ENCODE measurements at regions not wholly inside any gene's neighbourhood (a gene's known extent, or its start where the extent isn't known, plus 50 kb on each side); places are given as distances from the start of the nearest gene placed in this dataset.

- Mint-ChIP-seq H3K27ac (no peak overlapping the region), H3K4me1 (peaks cover 4% of the 10 kb centered on the region), H3K4me3 (no peak overlapping the region), H3K36me3 (ENCODE audit: low read depth) (no peaks in the 10 kb centered on the region), H3K27me3 (peaks cover 49% of the 10 kb centered on the region)
- DNase-seq (no peak), ATAC-seq (no peak)
- no peaks in the 10 kb centered on the region for H3K9me3 ChIP-seq (ENCODE audit: control insufficient read depth, low read length, poor library complexity, severe bottlenecking)
Observed at GRCh38 chr6:40325041-40325440, 262.1 kb downstream of the LRFN2 start.

GRCh38 chr6:40323881-40324634 is 263.1 kb downstream of the LRFN2 start:
- Mint-ChIP-seq H3K27ac (no peak overlapping the region), H3K4me3 (no peak overlapping the region), H3K27me3 (peaks cover 48% of the 10 kb centered on the region), H3K36me3 (ENCODE audit: low read depth) (no peaks in the 10 kb centered on the region), H3K4me1 (peaks cover 4% of the 10 kb centered on the region)
- ATAC-seq (no peak), DNase-seq (no peak)
- no peaks in the 10 kb centered on the region for H3K9me3 ChIP-seq (ENCODE audit: control insufficient read depth, low read length, poor library complexity, severe bottlenecking)

- Mint-ChIP-seq H3K4me1 (no peaks in the 10 kb centered on the region), H3K36me3 (ENCODE audit: low read depth) (no peaks in the 10 kb centered on the region), H3K4me3 (no peak overlapping the region), H3K27ac (no peak overlapping the region), H3K27me3 (peaks cover 42% of the 10 kb centered on the region)
- H3K9me3 ChIP-seq (ENCODE audit: control insufficient read depth, low read length, poor library complexity, severe bottlenecking), result no peaks in the 10 kb centered on the region
- ATAC-seq (no peak), DNase-seq (no peak)
Observed at GRCh38 chr6:40322336-40322735, 264.8 kb downstream of the LRFN2 start.

- Mint-ChIP-seq H3K27me3 (peaks cover 38% of the 10 kb centered on the region), H3K27ac (no peak overlapping the region), H3K36me3 (ENCODE audit: low read depth) (no peaks in the 10 kb centered on the region), H3K4me1 (no peaks in the 10 kb centered on the region), H3K4me3 (no peak overlapping the region)
- no peaks in the 10 kb centered on the region for H3K9me3 ChIP-seq (ENCODE audit: control insufficient read depth, low read length, poor library complexity, severe bottlenecking)
- DNase-seq, result no peak
- ATAC-seq, result no peak
Observed at GRCh38 chr6:40321616-40322015, 265.5 kb downstream of the LRFN2 start.

GRCh38 chr6:40320947-40321346 is 266.2 kb downstream of the LRFN2 start:
- H3K9me3 ChIP-seq (ENCODE audit: control insufficient read depth, low read length, poor library complexity, severe bottlenecking), result no peaks in the 10 kb centered on the region
- Mint-ChIP-seq H3K27me3 (peaks cover 31% of the 10 kb centered on the region), H3K36me3 (ENCODE audit: low read depth) (no peaks in the 10 kb centered on the region), H3K4me3 (no peak overlapping the region), H3K4me1 (no peaks in the 10 kb centered on the region), H3K27ac (no peak overlapping the region)
- no peak for ATAC-seq
- no peak for DNase-seq

- no peak overlapping the region for H3K4me3 Mint-ChIP-seq
- no peaks in the 10 kb centered on the region for H3K9me3 ChIP-seq (ENCODE audit: control insufficient read depth, low read length, poor library complexity, severe bottlenecking)
- no peak overlapping the region for H3K27ac Mint-ChIP-seq
- no peak for DNase-seq
- no peaks in the 10 kb centered on the region for H3K4me1 Mint-ChIP-seq
- ATAC-seq, result no peak
- peaks cover 29% of the 10 kb centered on the region for H3K27me3 Mint-ChIP-seq
- H3K36me3 Mint-ChIP-seq (ENCODE audit: low read depth), result no peaks in the 10 kb centered on the region
Observed at GRCh38 chr6:40320441-40320840, 266.7 kb downstream of the LRFN2 start.

GRCh38 chr6:40319124-40319523 is 268.0 kb downstream of the LRFN2 start:
- Mint-ChIP-seq H3K4me3 (no peak overlapping the region), H3K27me3 (peaks cover 26% of the 10 kb centered on the region), H3K36me3 (ENCODE audit: low read depth) (no peaks in the 10 kb centered on the region), H3K27ac (no peak overlapping the region), H3K4me1 (peaks cover 2% of the 10 kb centered on the region)
- DNase-seq (no peak), ATAC-seq (no peak)
- H3K9me3 ChIP-seq (ENCODE audit: control insufficient read depth, low read length, poor library complexity, severe bottlenecking), result no peaks in the 10 kb centered on the region

- no peaks in the 10 kb centered on the region for H3K36me3 Mint-ChIP-seq (ENCODE audit: low read depth)
- H3K27ac Mint-ChIP-seq, result no peak overlapping the region
- H3K4me1 Mint-ChIP-seq, result peaks cover 2% of the 10 kb centered on the region
- no peak for ATAC-seq
- DNase-seq, result no peak
- no peak overlapping the region for H3K4me3 Mint-ChIP-seq
- H3K27me3 Mint-ChIP-seq, result peaks cover 26% of the 10 kb centered on the region
- H3K9me3 ChIP-seq (ENCODE audit: control insufficient read depth, low read length, poor library complexity, severe bottlenecking), result no peaks in the 10 kb centered on the region
Observed at GRCh38 chr6:40315060-40315459, 272.1 kb downstream of the LRFN2 start.

- Mint-ChIP-seq H3K27me3 (peaks cover 34% of the 10 kb centered on the region), H3K27ac (no peak overlapping the region), H3K4me3 (no peak overlapping the region), H3K36me3 (ENCODE audit: low read depth) (no peaks in the 10 kb centered on the region), H3K4me1 (peaks cover 4% of the 10 kb centered on the region)
- ATAC-seq, result no peak
- H3K9me3 ChIP-seq (ENCODE audit: control insufficient read depth, low read length, poor library complexity, severe bottlenecking), result no peaks in the 10 kb centered on the region
- no peak for DNase-seq
Observed at GRCh38 chr6:40313582-40313981, 273.6 kb downstream of the LRFN2 start.

- ATAC-seq, result no peak
- no peaks in the 10 kb centered on the region for H3K9me3 ChIP-seq (ENCODE audit: control insufficient read depth, low read length, poor library complexity, severe bottlenecking)
- no peaks in the 10 kb centered on the region for H3K36me3 Mint-ChIP-seq (ENCODE audit: low read depth)
- no peak overlapping the region for H3K4me3 Mint-ChIP-seq
- peaks cover 5% of the 10 kb centered on the region for H3K4me1 Mint-ChIP-seq
- no peak overlapping the region for H3K27ac Mint-ChIP-seq
- H3K27me3 Mint-ChIP-seq, result peaks cover 31% of the 10 kb centered on the region
- no peak for DNase-seq
Observed at GRCh38 chr6:40312213-40313015, 274.8 kb downstream of the LRFN2 start.

GRCh38 chr6:40308533-40309306 is 278.4 kb downstream of the LRFN2 start:
- DNase-seq (peak in 1 of 3 donors; percentile 40), ATAC-seq (peak; percentile 45)
- peaks cover 3% of the 10 kb centered on the region for H3K4me1 Mint-ChIP-seq
- H3K36me3 Mint-ChIP-seq (ENCODE audit: low read depth), result no peaks in the 10 kb centered on the region
- H3K27ac Mint-ChIP-seq, result no peak overlapping the region
- H3K9me3 ChIP-seq (ENCODE audit: control insufficient read depth, low read length, poor library complexity, severe bottlenecking), result no peaks in the 10 kb centered on the region
- peaks cover 44% of the 10 kb centered on the region for H3K27me3 Mint-ChIP-seq
- H3K4me3 Mint-ChIP-seq, result peak overlapping the region; percentile 19

GRCh38 chr6:40307712-40308111 is 279.5 kb downstream of the LRFN2 start:
- H3K27me3 Mint-ChIP-seq, result peaks cover 40% of the 10 kb centered on the region

GRCh38 chr6:40302856-40303454 is 284.2 kb downstream of the LRFN2 start:
- peaks cover 28% of the 10 kb centered on the region for H3K27me3 Mint-ChIP-seq
- H3K4me3 Mint-ChIP-seq, result no peak overlapping the region
- no peak for DNase-seq

More at GRCh38 chr6:40307712-40308111, 279.5 kb downstream of the LRFN2 start:
- Mint-ChIP-seq H3K4me3 (no peak overlapping the region), H3K27ac (no peak overlapping the region), H3K36me3 (ENCODE audit: low read depth) (no peaks in the 10 kb centered on the region), H3K4me1 (peaks cover 3% of the 10 kb centered on the region)
- no peak for DNase-seq
- no peak for ATAC-seq
- no peaks in the 10 kb centered on the region for H3K9me3 ChIP-seq (ENCODE audit: control insufficient read depth, low read length, poor library complexity, severe bottlenecking)

More at GRCh38 chr6:40302856-40303454, 284.2 kb downstream of the LRFN2 start:
- H3K4me1 Mint-ChIP-seq, result no peaks in the 10 kb centered on the region
- H3K36me3 Mint-ChIP-seq (ENCODE audit: low read depth), result no peaks in the 10 kb centered on the region
- no peaks in the 10 kb centered on the region for H3K9me3 ChIP-seq (ENCODE audit: control insufficient read depth, low read length, poor library complexity, severe bottlenecking)
- H3K27ac Mint-ChIP-seq, result no peak overlapping the region
- no peak for ATAC-seq

Measured in T-helper 17 cell (primary cell).